ENCODE measurements at regions not wholly inside any gene's neighbourhood (a gene's known extent, or its start where the extent isn't known, plus 50 kb on each side); places are given as distances from the start of the nearest gene placed in this dataset.

- H3K9me3 Mint-ChIP-seq, result no peaks in the 10 kb centered on the region
- H3K4me3 Mint-ChIP-seq, result no peak overlapping the region
- H3K4me1 Mint-ChIP-seq (ENCODE audit: low read depth in 2 of 2), result no peaks in the 10 kb centered on the region
- H3K27ac Mint-ChIP-seq, result no peak overlapping the region
- H3K36me3 Mint-ChIP-seq, result no peaks in the 10 kb centered on the region
- H3K27me3 Mint-ChIP-seq, result peaks cover 28 to 46% of the 10 kb centered on the region in 2 donors
- ATAC-seq, result no peak
- DNase-seq (ENCODE audit: low spot score), result no peak
Observed at GRCh38 chr12:93201990-93202389, 175.7 kb upstream of the NUDT4 start.

GRCh38 chr12:93202688-93203087 lies 175.0 kb upstream of the NUDT4 start:
- peaks cover 28 to 40% of the 10 kb centered on the region in 2 donors for H3K27me3 Mint-ChIP-seq
- no peaks in the 10 kb centered on the region for H3K36me3 Mint-ChIP-seq
- DNase-seq (ENCODE audit: low spot score) (no peak), ATAC-seq (no peak)
- H3K4me3 Mint-ChIP-seq, result no peak overlapping the region
- no peaks in the 10 kb centered on the region for H3K4me1 Mint-ChIP-seq (ENCODE audit: low read depth in 2 of 2)
- no peaks in the 10 kb centered on the region for H3K9me3 Mint-ChIP-seq
- H3K27ac Mint-ChIP-seq, result no peak overlapping the region

GRCh38 chr12:93203361-93203760 lies 174.4 kb upstream of the NUDT4 start:
- Mint-ChIP-seq H3K4me1 (ENCODE audit: low read depth in 2 of 2) (no peaks in the 10 kb centered on the region), H3K9me3 (no peaks in the 10 kb centered on the region), H3K36me3 (no peaks in the 10 kb centered on the region), H3K4me3 (no peak overlapping the region), H3K27ac (no peak overlapping the region), H3K27me3 (peaks cover 24 to 36% of the 10 kb centered on the region in 2 donors)
- ATAC-seq, result no peak
- no peak for DNase-seq (ENCODE audit: low spot score)

- Mint-ChIP-seq H3K9me3 (no peaks in the 10 kb centered on the region), H3K36me3 (no peaks in the 10 kb centered on the region), H3K27ac (no peak overlapping the region), H3K4me1 (ENCODE audit: low read depth in 2 of 2) (no peaks in the 10 kb centered on the region), H3K27me3 (peaks cover 20 to 33% of the 10 kb centered on the region in 2 donors), H3K4me3 (no peak overlapping the region)
- ATAC-seq, result no peak
- DNase-seq (ENCODE audit: low spot score), result no peak
Observed at GRCh38 chr12:93204896-93205295, 172.8 kb upstream of the NUDT4 start.

- DNase-seq (ENCODE audit: low spot score), result no peak
- no peaks in the 10 kb centered on the region for H3K36me3 Mint-ChIP-seq
Observed at GRCh38 chr12:93205361-93205760, 172.4 kb upstream of the NUDT4 start.

GRCh38 chr12:93208011-93208410 lies 169.7 kb upstream of the NUDT4 start:
- Mint-ChIP-seq H3K9me3 (no peaks in the 10 kb centered on the region), H3K36me3 (no peaks in the 10 kb centered on the region), H3K27me3 (peaks cover 4 to 9% of the 10 kb centered on the region in 2 donors), H3K27ac (no peak overlapping the region), H3K4me1 (ENCODE audit: low read depth in 2 of 2) (no peaks in the 10 kb centered on the region), H3K4me3 (no peak overlapping the region)
- DNase-seq (ENCODE audit: low spot score) (no peak), ATAC-seq (no peak)

More at GRCh38 chr12:93205361-93205760, 172.4 kb upstream of the NUDT4 start:
- H3K27ac Mint-ChIP-seq, result no peak overlapping the region
- H3K9me3 Mint-ChIP-seq, result no peaks in the 10 kb centered on the region
- H3K4me1 Mint-ChIP-seq (ENCODE audit: low read depth in 2 of 2), result no peaks in the 10 kb centered on the region
- H3K27me3 Mint-ChIP-seq, result peaks cover 17 to 29% of the 10 kb centered on the region in 2 donors
- H3K4me3 Mint-ChIP-seq, result no peak overlapping the region
- ATAC-seq, result no peak

GRCh38 chr12:93214523-93215289 lies 163.0 kb upstream of the NUDT4 start:
- H3K27ac Mint-ChIP-seq, result no peak overlapping the region
- H3K36me3 Mint-ChIP-seq, result no peaks in the 10 kb centered on the region
- no peak overlapping the region for H3K4me3 Mint-ChIP-seq
- ATAC-seq, result no peak
- no peaks in the 10 kb centered on the region for H3K4me1 Mint-ChIP-seq (ENCODE audit: low read depth in 2 of 2)
- H3K9me3 Mint-ChIP-seq, result no peaks in the 10 kb centered on the region
- peaks cover 3 to 8% of the 10 kb centered on the region in 2 donors for H3K27me3 Mint-ChIP-seq
- DNase-seq (ENCODE audit: low spot score), result no peak

- ATAC-seq, result no peak
- DNase-seq (ENCODE audit: low spot score), result no peak
- Mint-ChIP-seq H3K27me3 (peaks cover 3 to 6% of the 10 kb centered on the region in 2 donors), H3K36me3 (no peaks in the 10 kb centered on the region), H3K4me1 (ENCODE audit: low read depth in 2 of 2) (no peaks in the 10 kb centered on the region), H3K9me3 (no peaks in the 10 kb centered on the region), H3K4me3 (no peak overlapping the region), H3K27ac (no peak overlapping the region)
Observed at GRCh38 chr12:93215290-93215678, 162.4 kb upstream of the NUDT4 start.

GRCh38 chr12:93219947-93220346 lies 157.8 kb upstream of the NUDT4 start:
- H3K36me3 Mint-ChIP-seq, result no peaks in the 10 kb centered on the region
- H3K27me3 Mint-ChIP-seq, result peaks cover 4 to 6% of the 10 kb centered on the region in 2 donors
- no peak overlapping the region for H3K27ac Mint-ChIP-seq
- no peaks in the 10 kb centered on the region for H3K4me1 Mint-ChIP-seq (ENCODE audit: low read depth in 2 of 2)
- H3K9me3 Mint-ChIP-seq, result peaks cover 6% of the 10 kb centered on the region
- H3K4me3 Mint-ChIP-seq, result no peak overlapping the region
- ATAC-seq (no peak), DNase-seq (ENCODE audit: low spot score) (no peak)

- Mint-ChIP-seq H3K27ac (no peak overlapping the region), H3K9me3 (peaks cover 6% of the 10 kb centered on the region), H3K27me3 (peaks cover 1 to 4% of the 10 kb centered on the region in 2 donors), H3K36me3 (no peaks in the 10 kb centered on the region), H3K4me1 (ENCODE audit: low read depth in 2 of 2) (no peaks in the 10 kb centered on the region), H3K4me3 (no peak overlapping the region)
- ATAC-seq, result no peak
- no peak for DNase-seq (ENCODE audit: low spot score)
Observed at GRCh38 chr12:93221841-93222240, 155.9 kb upstream of the NUDT4 start.

- DNase-seq (ENCODE audit: low spot score), result no peak
- no peak overlapping the region for H3K4me3 Mint-ChIP-seq
- H3K36me3 Mint-ChIP-seq, result no peaks in the 10 kb centered on the region
- no peak overlapping the region for H3K27ac Mint-ChIP-seq
- H3K4me1 Mint-ChIP-seq (ENCODE audit: low read depth in 2 of 2), result no peaks in the 10 kb centered on the region
- no peak for ATAC-seq
- peaks cover 6% of the 10 kb centered on the region for H3K9me3 Mint-ChIP-seq
- peaks cover 9 to 11% of the 10 kb centered on the region in 2 donors for H3K27me3 Mint-ChIP-seq
Observed at GRCh38 chr12:93223440-93224426, 154.0 kb upstream of the NUDT4 start.

- no peaks in the 10 kb centered on the region for H3K4me1 Mint-ChIP-seq (ENCODE audit: low read depth in 2 of 2)
- H3K9me3 Mint-ChIP-seq, result peaks cover 6% of the 10 kb centered on the region
- ATAC-seq (no peak), DNase-seq (ENCODE audit: low spot score) (no peak)
- H3K27ac Mint-ChIP-seq, result no peak overlapping the region
- no peak overlapping the region for H3K4me3 Mint-ChIP-seq
- H3K27me3 Mint-ChIP-seq, result peaks cover 9 to 11% of the 10 kb centered on the region in 2 donors
- H3K36me3 Mint-ChIP-seq, result no peaks in the 10 kb centered on the region
Observed at GRCh38 chr12:93225094-93225493, 152.6 kb upstream of the NUDT4 start.

- no peaks in the 10 kb centered on the region for H3K4me1 Mint-ChIP-seq (ENCODE audit: low read depth in 2 of 2)
- ATAC-seq (no peak), DNase-seq (ENCODE audit: low spot score) (no peak)
- H3K4me3 Mint-ChIP-seq, result no peak overlapping the region
- no peak overlapping the region for H3K27ac Mint-ChIP-seq
- H3K9me3 Mint-ChIP-seq, result peaks cover 6% of the 10 kb centered on the region
- H3K27me3 Mint-ChIP-seq, result peaks cover 5 to 13% of the 10 kb centered on the region in 2 donors
- no peaks in the 10 kb centered on the region for H3K36me3 Mint-ChIP-seq
Observed at GRCh38 chr12:93226361-93226760, 151.4 kb upstream of the NUDT4 start.
